ENCODE measurements at regions not wholly inside any gene's neighbourhood (a gene's known extent, or its start where the extent isn't known, plus 50 kb on each side); places are given as distances from the start of the nearest gene placed in this dataset.

GRCh38 chr6:96743496-96743895 is 93.8 kb downstream of the GPR63 start:
- DNase-seq: no peak
- ATAC-seq: no peak
- Histone ChIP-seq H3K27ac (no peak overlapping the region), H3K9me3 (no peaks in the 10 kb centered on the region), H3K36me3 (no peaks in the 10 kb centered on the region), H3K4me3 (no peak overlapping the region), H3K4me1 (no peaks in the 10 kb centered on the region), H3K27me3 (no peaks in the 10 kb centered on the region)
- intact Hi-C loops (cut with DNase I): no loop called here
- TF ChIP-seq, protein P1, sequence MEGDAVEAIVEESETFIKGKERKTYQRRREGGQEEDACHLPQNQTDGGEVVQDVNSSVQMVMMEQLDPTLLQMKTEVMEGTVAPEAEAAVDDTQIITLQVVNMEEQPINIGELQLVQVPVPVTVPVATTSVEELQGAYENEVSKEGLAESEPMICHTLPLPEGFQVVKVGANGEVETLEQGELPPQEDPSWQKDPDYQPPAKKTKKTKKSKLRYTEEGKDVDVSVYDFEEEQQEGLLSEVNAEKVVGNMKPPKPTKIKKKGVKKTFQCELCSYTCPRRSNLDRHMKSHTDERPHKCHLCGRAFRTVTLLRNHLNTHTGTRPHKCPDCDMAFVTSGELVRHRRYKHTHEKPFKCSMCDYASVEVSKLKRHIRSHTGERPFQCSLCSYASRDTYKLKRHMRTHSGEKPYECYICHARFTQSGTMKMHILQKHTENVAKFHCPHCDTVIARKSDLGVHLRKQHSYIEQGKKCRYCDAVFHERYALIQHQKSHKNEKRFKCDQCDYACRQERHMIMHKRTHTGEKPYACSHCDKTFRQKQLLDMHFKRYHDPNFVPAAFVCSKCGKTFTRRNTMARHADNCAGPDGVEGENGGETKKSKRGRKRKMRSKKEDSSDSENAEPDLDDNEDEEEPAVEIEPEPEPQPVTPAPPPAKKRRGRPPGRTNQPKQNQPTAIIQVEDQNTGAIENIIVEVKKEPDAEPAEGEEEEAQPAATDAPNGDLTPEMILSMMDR (IDR thresholded peaks at IDR 0.05): no peak
- no peak for TF ChIP-seq POLR2A (IDR thresholded peaks at IDR 0.05)
- 87 to 92% (median 91%) methylated on average over 4 of the region's 4 CpGs for WGBS, 4 donors

DNA sequence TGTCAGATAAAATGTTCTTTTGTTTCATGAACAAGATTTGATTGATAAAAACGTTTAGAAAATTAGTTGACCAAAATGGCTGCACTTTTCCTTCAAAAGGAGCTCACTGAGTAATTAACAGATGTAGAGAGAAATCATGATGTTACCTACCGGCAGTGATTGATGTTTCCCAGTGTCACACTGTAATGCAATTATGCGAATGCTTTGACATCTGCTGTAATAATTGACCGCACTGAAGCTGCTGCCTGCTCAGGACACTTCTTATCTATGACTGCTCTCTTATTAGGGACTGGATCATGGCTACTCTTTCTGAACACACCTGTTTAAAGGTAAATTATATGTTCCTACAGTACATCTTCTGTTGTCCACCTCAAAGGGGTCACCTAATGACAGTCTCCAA is 94.6 kb downstream of the GPR63 start:
- no peaks in the 10 kb centered on the region for H3K9me3 ChIP-seq
- H3K27ac ChIP-seq: no peak overlapping the region
- ATAC-seq: no peak
- H3K4me3 ChIP-seq: no peak overlapping the region
- DNase-seq: no peak
- intact Hi-C loops (cut with DNase I): no loop called here
- H3K36me3 ChIP-seq: no peaks in the 10 kb centered on the region
- TF ChIP-seq, protein P1 (IDR thresholded peaks at IDR 0.05): no peak
- H3K4me1 ChIP-seq: no peaks in the 10 kb centered on the region
- WGBS, 4 donors: 48 to 73% (median 58%) methylated on average over 4 of the region's 4 CpGs
- H3K27me3 ChIP-seq: no peaks in the 10 kb centered on the region

GRCh38 chr6:96735332-96735731 is 101.9 kb downstream of the GPR63 start:
- Histone ChIP-seq H3K27ac (no peak overlapping the region), H3K27me3 (no peaks in the 10 kb centered on the region), H3K4me3 (no peak overlapping the region), H3K9me3 (no peaks in the 10 kb centered on the region), H3K4me1 (no peaks in the 10 kb centered on the region), H3K36me3 (no peaks in the 10 kb centered on the region)
- intact Hi-C loops (cut with DNase I): no loop called here
- no peak for ATAC-seq
- TF ChIP-seq, protein P1 (IDR thresholded peaks at IDR 0.05): no peak
- no peak for TF ChIP-seq POLR2A (IDR thresholded peaks at IDR 0.05)
- 90 to 95% (median 94%) methylated on average over 3 of the region's 3 CpGs for WGBS, 4 donors
- DNase-seq: no peak

DNA sequence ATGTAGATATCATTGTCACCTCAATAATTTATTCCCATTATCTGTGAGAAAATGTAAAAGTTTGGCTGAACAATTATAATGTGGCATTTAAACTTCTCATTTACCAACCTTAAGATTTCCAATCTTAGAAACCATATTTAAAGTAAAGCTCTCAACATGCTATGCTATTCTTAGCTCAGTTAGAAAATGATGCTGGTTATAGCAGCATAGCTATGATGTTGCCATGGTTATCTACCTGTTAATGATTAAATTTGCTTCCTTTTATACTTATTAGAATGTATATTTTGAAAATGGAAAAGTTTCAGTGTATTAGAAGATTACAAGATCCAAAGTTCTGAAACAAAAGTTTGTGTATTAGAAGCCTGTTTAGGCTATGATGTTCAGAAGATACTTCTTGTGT is 110.1 kb downstream of the GPR63 start:
- no peaks in the 10 kb centered on the region for H3K9me3 ChIP-seq
- H3K4me1 ChIP-seq: no peaks in the 10 kb centered on the region
- H3K27ac ChIP-seq: no peak overlapping the region
- no peak for TF ChIP-seq POLR2A (IDR thresholded peaks at IDR 0.05)
- TF ChIP-seq, protein P1 (IDR thresholded peaks at IDR 0.05): no peak
- no peaks in the 10 kb centered on the region for H3K27me3 ChIP-seq
- intact Hi-C loops (cut with DNase I): no loop called here
- ATAC-seq (no peak), DNase-seq (no peak)
- no peaks in the 10 kb centered on the region for H3K36me3 ChIP-seq
- no peak overlapping the region for H3K4me3 ChIP-seq
